HG03159 (cell line): ENCODE measurements at regions not wholly inside any gene's neighbourhood (a gene's known extent, or its start where the extent isn't known, plus 50 kb on each side); places are given as distances from the start of the nearest gene placed in this dataset.

Experiments
- ATAC-seq: cut with Tn5 transposase; IDR thresholded peaks from one replicate; pipeline ENCODE4 v1.9.1; 2021; ENCODE audit warnings: mild to moderate bottlenecking, moderate library complexity; ENCODE audit not compliant: unreplicated experiment

DNA sequence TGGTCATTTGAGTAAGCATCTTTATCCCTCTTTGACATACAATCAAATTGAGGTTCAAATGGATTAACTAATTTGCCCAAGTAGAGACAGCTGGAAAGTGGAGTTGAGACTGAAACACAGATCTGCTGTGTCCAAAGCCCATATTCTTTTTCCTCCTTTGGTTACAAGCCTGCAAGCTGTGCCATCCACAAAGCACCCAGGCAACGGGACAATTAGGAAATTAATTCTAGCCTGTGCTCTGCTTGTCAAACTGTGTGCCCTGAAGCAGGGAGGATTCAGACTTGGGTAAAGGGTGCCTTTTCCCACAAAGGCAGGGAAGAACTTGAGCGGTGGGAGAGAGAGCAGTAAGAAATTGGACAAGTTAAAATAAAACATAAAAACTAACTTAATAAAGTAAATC lies 127.9 kb downstream of the DTWD1 start:
- ATAC-seq: no peak

DNA sequence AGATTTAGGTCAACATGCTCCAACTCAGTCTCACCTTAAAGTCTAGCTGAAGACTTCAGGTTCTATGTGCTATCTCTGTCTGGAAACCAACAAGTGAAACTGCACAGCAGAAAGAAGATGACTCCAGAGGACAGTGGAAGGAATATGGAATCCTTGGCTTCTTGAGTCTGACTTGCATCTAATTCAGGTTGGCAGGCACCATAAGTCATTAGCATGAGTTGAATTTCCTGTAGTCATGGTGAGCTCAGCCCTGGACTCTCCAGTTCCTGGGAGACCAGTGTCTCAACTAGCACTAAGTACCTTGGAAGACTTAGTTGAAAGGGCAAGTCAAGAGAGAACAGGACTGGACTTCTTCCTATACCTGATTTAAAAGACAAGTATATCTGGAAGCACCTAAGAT lies 129.7 kb downstream of the DTWD1 start:
- ATAC-seq: no peak

DNA sequence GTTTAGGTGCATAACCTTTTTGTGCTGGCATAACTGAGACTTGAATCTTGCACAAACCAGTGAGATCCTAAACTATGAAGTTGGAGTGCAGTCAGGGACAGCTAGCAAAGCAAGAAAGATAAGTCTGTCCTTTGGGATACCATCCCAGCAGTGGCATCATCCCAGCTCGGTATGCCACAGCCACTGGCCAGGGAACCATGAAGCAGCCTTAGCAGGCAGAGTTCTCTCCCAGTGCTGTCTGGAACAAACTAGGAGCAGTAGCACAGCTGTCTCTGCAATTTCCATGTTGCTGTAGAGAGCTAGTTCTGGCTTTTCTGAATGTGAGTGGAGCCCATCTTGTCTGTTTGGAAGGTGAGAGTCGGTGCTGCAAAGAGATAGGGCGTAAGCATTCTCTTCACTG lies 130.3 kb downstream of the DTWD1 start:
- ATAC-seq: no peak

DNA sequence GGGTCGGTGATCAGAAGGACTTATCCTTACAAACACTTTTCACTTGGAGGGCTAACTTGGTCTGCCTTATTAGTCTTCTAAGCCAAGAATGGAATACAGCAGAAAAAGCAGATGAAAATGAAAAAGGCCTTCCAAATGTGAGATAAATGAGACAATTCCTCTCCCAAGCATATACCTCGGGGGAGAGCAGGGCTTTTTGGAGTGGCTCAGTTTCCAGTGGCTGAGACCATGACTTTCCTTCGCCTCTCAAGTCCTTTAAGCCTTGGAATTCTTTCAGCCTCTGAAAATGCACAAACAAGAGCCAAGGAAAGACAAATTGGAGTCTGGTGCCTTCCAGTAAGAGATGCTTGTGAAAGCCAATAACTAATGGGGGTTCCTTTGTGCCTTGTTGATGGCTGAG lies 130.9 kb downstream of the DTWD1 start:
- no peak for ATAC-seq

DNA sequence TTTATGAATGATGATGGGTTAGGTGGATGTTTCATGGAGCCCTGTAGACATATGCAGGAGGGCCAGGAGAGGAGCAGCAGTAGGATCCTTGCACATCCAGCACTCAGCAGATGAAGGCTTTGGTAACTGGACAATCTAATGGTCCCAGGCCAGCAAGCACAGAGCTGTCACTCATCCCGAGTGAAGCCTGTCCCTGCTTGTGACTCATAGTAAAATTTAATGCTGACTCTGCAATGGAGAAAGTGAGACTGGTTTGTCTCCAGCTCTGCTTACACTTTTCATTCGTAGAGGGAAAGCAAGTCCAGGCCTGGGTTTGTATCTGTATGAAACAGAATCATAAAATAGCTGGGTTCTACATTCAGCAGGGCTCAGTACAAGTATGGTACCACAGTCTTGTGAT lies 131.7 kb downstream of the DTWD1 start:
- ATAC-seq: no peak

DNA sequence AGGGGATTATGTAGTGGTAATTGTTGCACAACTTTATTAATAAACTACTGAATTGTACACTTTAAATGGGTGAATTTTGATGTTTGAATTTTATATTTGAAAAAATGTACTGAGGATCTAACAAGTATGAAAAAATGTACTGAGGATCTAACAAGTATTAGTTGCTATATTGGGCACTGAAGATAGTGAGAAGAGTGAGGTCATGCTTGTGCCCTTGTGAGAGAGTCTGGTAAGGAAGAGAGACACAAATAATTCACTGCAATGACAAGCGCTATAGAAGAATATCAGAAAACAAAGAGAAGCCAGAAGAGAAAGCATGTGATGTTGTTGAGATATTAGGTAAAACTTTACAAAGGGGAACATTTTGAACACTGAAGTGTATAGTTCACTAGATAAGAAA lies 137.6 kb downstream of the DTWD1 start:
- ATAC-seq: no peak

DNA sequence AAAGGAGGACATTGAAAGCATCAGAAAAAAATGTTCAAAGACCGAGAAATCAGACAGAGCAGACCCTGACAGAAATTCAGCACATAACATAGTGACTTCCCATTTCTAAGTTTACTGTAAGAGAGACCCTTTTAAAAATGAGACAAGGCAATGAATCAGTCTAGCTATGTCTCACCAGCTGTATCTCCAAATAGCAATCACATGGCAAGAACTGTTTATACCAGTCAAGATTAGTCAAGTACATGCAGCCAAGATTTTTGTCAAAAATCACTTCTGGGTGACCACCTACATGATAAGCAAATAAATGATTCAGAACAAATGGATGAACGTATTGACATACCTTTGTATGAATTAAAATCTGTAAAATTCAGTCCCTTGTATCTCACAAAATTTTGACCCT lies 138.0 kb downstream of the DTWD1 start:
- ATAC-seq: no peak

DNA sequence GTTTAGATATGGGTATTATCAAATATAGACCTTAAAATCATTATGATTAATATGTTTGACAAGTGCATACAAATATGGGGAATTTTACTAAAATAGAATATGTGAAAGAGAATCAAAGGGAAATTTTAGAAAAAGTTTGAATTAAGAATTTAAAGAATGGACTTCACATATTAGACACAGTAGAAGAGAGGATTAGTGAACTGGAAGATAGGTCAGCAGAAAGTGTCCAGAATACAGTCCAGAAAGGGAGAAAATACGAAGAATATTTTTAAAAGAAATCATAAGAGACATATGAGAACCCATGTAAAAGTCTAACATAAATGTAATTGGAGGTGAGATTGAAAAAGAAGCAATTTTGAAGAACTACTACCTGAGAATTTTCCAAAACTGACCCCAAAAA lies 139.9 kb downstream of the DTWD1 start:
- ATAC-seq: no peak

DNA sequence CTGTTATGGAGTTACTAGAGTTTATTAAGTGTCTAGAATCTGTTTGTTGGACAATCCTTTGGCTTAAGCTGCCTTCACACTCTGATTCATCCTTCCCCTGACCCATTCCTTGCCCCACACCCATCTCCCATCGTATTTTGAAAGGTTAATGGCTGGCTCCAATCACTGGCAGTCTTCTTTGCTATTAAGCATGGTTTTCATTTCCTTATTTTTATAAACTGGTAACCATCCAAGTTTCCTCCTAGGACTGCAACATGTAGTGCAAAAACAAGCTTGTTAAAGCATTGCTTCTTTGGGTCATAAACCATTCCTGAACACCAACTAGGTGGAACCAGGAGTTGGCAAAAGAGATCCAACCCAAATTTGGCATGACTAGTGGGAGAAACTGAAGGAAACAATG lies 148.4 kb downstream of the DTWD1 start:
- no peak for ATAC-seq

DNA sequence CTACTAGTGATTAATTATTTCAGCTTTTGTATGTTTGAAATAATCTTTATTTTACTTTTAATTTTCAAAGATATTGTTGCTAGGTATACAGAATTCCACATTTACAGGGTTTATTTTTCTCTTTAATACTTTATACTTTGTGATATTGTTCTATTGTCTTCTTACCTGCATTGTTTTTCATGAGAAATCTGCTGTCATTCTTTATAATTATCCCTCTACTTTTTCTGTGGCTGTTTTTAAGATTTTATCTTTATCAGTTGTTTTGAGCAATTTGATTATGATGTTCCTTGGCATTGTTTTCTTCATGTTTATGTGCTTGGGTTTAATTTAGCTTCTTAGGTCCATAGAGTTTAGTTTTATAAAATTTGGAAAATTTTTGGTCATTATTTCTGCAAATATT lies 168.6 kb downstream of the DTWD1 start:
- ATAC-seq: no peak

DNA sequence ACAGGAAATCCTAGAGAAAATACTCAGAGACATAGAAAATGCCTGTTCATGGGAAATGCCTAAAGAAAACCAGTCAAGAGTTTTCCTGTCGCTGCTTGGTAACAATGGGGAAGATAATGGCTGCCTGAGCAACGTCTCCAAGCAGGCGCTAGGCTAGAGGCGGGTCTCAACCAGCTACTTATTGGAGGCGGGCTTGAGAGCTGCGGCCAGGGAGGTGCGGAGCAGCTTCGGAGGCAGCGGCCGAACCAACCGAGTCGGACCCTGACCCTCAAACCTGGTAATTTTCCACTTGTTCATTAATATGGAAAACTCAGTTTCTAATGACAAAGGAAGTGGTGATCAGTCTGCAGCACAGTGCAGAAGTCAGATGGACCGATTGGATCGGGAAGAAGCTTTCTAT lies 173.1 kb downstream of the DTWD1 start:
- ATAC-seq: no peak

DNA sequence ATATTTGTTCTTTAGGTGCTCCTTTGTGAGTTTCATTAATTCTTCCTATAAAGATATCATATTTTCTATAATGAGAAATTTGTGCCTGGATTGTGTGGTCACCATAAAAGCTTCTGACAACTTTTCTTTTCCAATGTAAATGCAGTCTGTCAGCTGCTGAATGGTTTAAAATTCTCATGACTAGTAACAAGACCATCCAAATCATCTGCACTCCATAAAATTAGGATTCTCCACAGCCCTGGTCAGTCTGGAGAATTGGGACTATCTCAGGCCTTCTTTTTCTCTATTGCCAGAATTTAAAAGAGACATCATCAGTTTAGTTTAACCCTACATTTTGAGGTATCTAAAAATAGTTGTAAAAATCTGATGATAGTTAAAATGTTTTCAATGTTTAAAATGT lies 180.9 kb downstream of the DTWD1 start:
- no peak for ATAC-seq
